ENCODE measurements at regions not wholly inside any gene's neighbourhood (a gene's known extent, or its start where the extent isn't known, plus 50 kb on each side); places are given as distances from the start of the nearest gene placed in this dataset.

GRCh38 chr13:112158961-112159360 is 92.0 kb downstream of the SOX1 start:
- Histone ChIP-seq H3K4me3 (replicated peaks in 1 of 2; ENCODE audit: low read depth in 1 of 2, low read length in 2 of 2) (no peak overlapping the region), H3K9me3 (ENCODE audit: control insufficient read depth in 1 of 2, insufficient read depth in 1 of 2, low read depth in 1 of 2, low read length in 2 of 2) (peaks cover 0 to 4% of the 10 kb centered on the region in 2 experiments; a peak in 1 of 4 replicates), H3K9ac (ENCODE audit: low read length) (no peak overlapping the region), H3K9me2 (ENCODE audit: insufficient read depth) (no peaks in the 10 kb centered on the region), H3K4me2 (ENCODE audit: low read length) (no peak overlapping the region), H3K36me3 (ENCODE audit: control insufficient read depth in 1 of 2, insufficient read depth in 2 of 2, low read length in 2 of 2) (no peaks in the 10 kb centered on the region), H3K27me3 (ENCODE audit: insufficient read depth, low read length) (peaks cover 13% of the 10 kb centered on the region; the same call in 1 of the 2 replicates), H3K27ac (ENCODE audit: low read depth, low read length) (no peak overlapping the region), H3K79me2 (ENCODE audit: insufficient read depth, low read length) (no peaks in the 10 kb centered on the region), H4K20me1 (ENCODE audit: insufficient read depth) (no peaks in the 10 kb centered on the region), H3K4me1 (ENCODE audit: control insufficient read depth in 1 of 2, insufficient read depth in 2 of 2, low read length in 2 of 2) (no peaks in the 10 kb centered on the region), H2AFZ (ENCODE audit: low read depth, low read length, poor library complexity, severe bottlenecking) (no peak overlapping the region)
- ChIA-PET POLR2A (no interaction called here), CTCF (no interaction called here), RAD21 (ENCODE audit: low non-redundant PET in 1 of 2, low total read pairs in 2 of 2, uncharacterized antibody in 2 of 2, unreplicated experiment in 2 of 2) (no interaction called here)
- DNase-seq (ENCODE audit: low read depth, low spot score): no peak
- no TSS peak for BruUV-seq (replicated peaks)
- no peak for ATAC-seq
- TF ChIP-seq MAX (IDR thresholded peaks at IDR 0.05): no peak
- TF ChIP-seq EGR1 (IDR thresholded peaks at IDR 0.05; ENCODE audit: low read depth): no peak
- TF ChIP-seq TCF7L2 (IDR thresholded peaks at IDR 0.05; ENCODE audit: borderline replicate concordance, extremely low read depth, insufficient read depth, insufficient read length): no peak
- TF ChIP-seq CEBPB (IDR thresholded peaks at IDR 0.05; ENCODE audit: low read depth): no peak
- no peak for TF ChIP-seq ZBTB33 (IDR thresholded peaks at IDR 0.05; ENCODE audit: extremely low read depth, insufficient replicate concordance, low read length)
- TF ChIP-seq ZNF274 (IDR thresholded peaks at IDR 0.05; ENCODE audit: low read depth, low read length): no peak
- no peak for TF ChIP-seq POLR2AphosphoS5 (IDR thresholded peaks at IDR 0.05; ENCODE audit: low read depth, low read length)
- no peak for TF ChIP-seq ZFX (IDR thresholded peaks at IDR 0.05)
- no peak for TF ChIP-seq EZH2phosphoT487 (IDR thresholded peaks at IDR 0.05; ENCODE audit: borderline replicate concordance)
- TF ChIP-seq CBX3 (IDR thresholded peaks at IDR 0.05; ENCODE audit: low read depth): no peak
- no peak for TF ChIP-seq SIN3A (IDR thresholded peaks at IDR 0.05; ENCODE audit: low read depth)
- no peak for TF ChIP-seq RAD21 (IDR thresholded peaks at IDR 0.05; ENCODE audit: low read depth)
- TF ChIP-seq POLR2A (IDR thresholded peaks at IDR 0.05; ENCODE audit: borderline replicate concordance, extremely low read depth, insufficient read depth, insufficient read length): no peak
- no peak for TF ChIP-seq YY1 (IDR thresholded peaks at IDR 0.05; ENCODE audit: extremely low read depth, insufficient replicate concordance, low read depth, low read length)
- TF ChIP-seq SP1 (IDR thresholded peaks at IDR 0.05; ENCODE audit: low read depth): no peak
- TF ChIP-seq JUND (IDR thresholded peaks at IDR 0.05): no peak
- no peak for TF ChIP-seq FOSL1 (IDR thresholded peaks at IDR 0.05; ENCODE audit: low read depth)
- no peak for TF ChIP-seq EZH2 (IDR thresholded peaks at IDR 0.05)
- intact Hi-C loops (cut with micrococcal nuclease): no loop called here
